H9 (cell line): ENCODE measurements at regions not wholly inside any gene's neighbourhood (a gene's known extent, or its start where the extent isn't known, plus 50 kb on each side); places are given as distances from the start of the nearest gene placed in this dataset.
A peak's percentile ranks its signal among the peaks of the same experiment; 100 is the strongest.

Experiments used
- DNase-seq: peaks from one replicate; pipeline ENCODE4 v3.0.0-alpha.2; 2017
- H2AFZ ChIP-seq: one replicate; pipeline ENCODE4 v1.6.1; 2013; ENCODE audit warnings: mild to moderate bottlenecking, low read length, control low read depth, moderate library complexity
- H2AK5ac ChIP-seq: 2 replicates; pipeline ENCODE4 v1.6.1; 2013; ENCODE audit warnings: low read length, control low read depth, mixed read lengths; ENCODE audit not compliant: insufficient read length
- H2BK120ac ChIP-seq: one replicate; pipeline ENCODE4 v1.6.1; 2013; ENCODE audit warnings: low read depth, mild to moderate bottlenecking, low read length, control low read depth, inconsistent platforms; ENCODE audit not compliant: poor library complexity, severe bottlenecking
- H2BK12ac ChIP-seq: 2 replicates; pipeline ENCODE4 v1.6.1; 2013; ENCODE audit warnings: low read length, control low read depth, mixed read lengths, low read depth; ENCODE audit not compliant: insufficient read length
- H2BK15ac ChIP-seq: 2 replicates; pipeline ENCODE4 v1.6.1; 2013; ENCODE audit warnings: low read depth, low read length, control low read depth
- H2BK20ac ChIP-seq: one replicate; pipeline ENCODE4 v1.6.1; 2013; ENCODE audit warnings: low read depth, mild to moderate bottlenecking, low read length, control low read depth, inconsistent platforms; ENCODE audit not compliant: poor library complexity, severe bottlenecking
- H2BK5ac ChIP-seq: 2 replicates; pipeline ENCODE4 v1.6.1; 2013; ENCODE audit warnings: low read length, control low read depth, mixed read lengths; ENCODE audit not compliant: insufficient read length
- H3K14ac ChIP-seq: 2 replicates; pipeline ENCODE4 v1.6.1; 2013; ENCODE audit warnings: low read length, control low read depth; ENCODE audit not compliant: insufficient read depth
- H3K18ac ChIP-seq: 2 replicates; pipeline ENCODE4 v1.6.1; 2013; ENCODE audit warnings: low read depth, mild to moderate bottlenecking, mixed read lengths, low read length, control low read depth; ENCODE audit not compliant: insufficient read length
- H3K23ac ChIP-seq: 2 replicates; pipeline ENCODE4 v1.6.1; 2013; ENCODE audit warnings: low read length, control low read depth, mixed read lengths, low read depth; ENCODE audit not compliant: insufficient read length
- H3K23me2 ChIP-seq: 2 replicates; pipeline ENCODE4 v1.6.1; 2013; ENCODE audit warnings: low read depth, mild to moderate bottlenecking, mixed read lengths, low read length, control low read depth; ENCODE audit not compliant: insufficient read length, poor library complexity, severe bottlenecking
- H3K27ac ChIP-seq: 2 replicates; pipeline ENCODE4 v1.5.1; 2013; ENCODE audit warnings: low read length, control low read depth, mixed read lengths, low read depth; ENCODE audit not compliant: insufficient read length
- H3K27me3 ChIP-seq: 2 replicates; pipeline ENCODE4 v1.6.1; 2013; ENCODE audit warnings: low read length, control low read depth, inconsistent platforms; ENCODE audit not compliant: insufficient read depth
- H3K4ac ChIP-seq: 2 replicates; pipeline ENCODE4 v1.6.1; 2013; ENCODE audit warnings: low read depth, mild to moderate bottlenecking, control low read depth, inconsistent platforms, low read length, moderate library complexity
- H3K4me1 ChIP-seq: 2 replicates; pipeline ENCODE4 v1.6.1; 2013; ENCODE audit warnings: low read length, control low read depth, inconsistent platforms; ENCODE audit not compliant: insufficient read depth
- H3K4me2 ChIP-seq: 2 replicates; pipeline ENCODE4 v1.6.1; 2013; ENCODE audit warnings: low read length, control low read depth, mixed read lengths; ENCODE audit not compliant: insufficient read length, insufficient read depth
- H3K56ac ChIP-seq: 2 replicates; pipeline ENCODE4 v1.6.1; 2013; ENCODE audit warnings: low read depth, mild to moderate bottlenecking, mixed read lengths, low read length, control low read depth; ENCODE audit not compliant: insufficient read length
- H3K79me1 ChIP-seq: 2 replicates; pipeline ENCODE4 v1.6.1; 2013; ENCODE audit warnings: low read depth, mild to moderate bottlenecking, moderate library complexity, low read length, control low read depth, inconsistent platforms; ENCODE audit not compliant: insufficient read depth, poor library complexity, severe bottlenecking
- H3K79me2 ChIP-seq: 2 replicates; pipeline ENCODE4 v1.6.1; 2013; ENCODE audit warnings: low read length, control low read depth, inconsistent platforms; ENCODE audit not compliant: insufficient read depth
- H3K9ac ChIP-seq: 2 replicates; pipeline ENCODE4 v1.6.1; 2013; ENCODE audit warnings: low read length, control low read depth, mixed read lengths; ENCODE audit not compliant: insufficient read length; ENCODE audit errors: extremely low read depth
- H3K9me3 ChIP-seq: one replicate; pipeline ENCODE4 v1.6.1; 2013; ENCODE audit warnings: low read depth, low read length, inconsistent platforms; ENCODE audit not compliant: control insufficient read depth
- H3T11ph ChIP-seq: one replicate; pipeline ENCODE4 v1.6.1; 2013; ENCODE audit warnings: mild to moderate bottlenecking, low read length, control low read depth, inconsistent platforms
- H4K20me1 ChIP-seq: one replicate; pipeline ENCODE4 v1.6.1; 2013; ENCODE audit not compliant: control insufficient read depth, insufficient read length, insufficient read depth
- H4K5ac ChIP-seq: 2 replicates; pipeline ENCODE4 v1.6.1; 2013; ENCODE audit warnings: low read depth, mild to moderate bottlenecking, mixed read lengths, low read length, control low read depth; ENCODE audit not compliant: insufficient read length
- H4K8ac ChIP-seq: replicated peaks from 2 replicates; pipeline ENCODE4 v1.6.1; 2013; ENCODE audit warnings: low read length, control low read depth, mixed read lengths, low read depth; ENCODE audit not compliant: insufficient read length
- H4K91ac ChIP-seq: 2 replicates; pipeline ENCODE4 v1.6.1; 2013; ENCODE audit warnings: low read depth, mild to moderate bottlenecking, moderate library complexity, mixed read lengths, low read length, control low read depth; ENCODE audit not compliant: insufficient read length
- H3K27ac Mint-ChIP-seq, 3 experiments: 2 replicates in 2 of 3; 3 replicates in 1 of 3; pipeline ENCODE4 v1.8.0; 2020 to 2021; ENCODE audit warnings: mixed read lengths in 3 of 3, mild to moderate bottlenecking in 1 of 3, moderate library complexity in 1 of 3
- H3K27me3 Mint-ChIP-seq: 2 replicates; pipeline ENCODE4 v1.8.0; 2021; ENCODE audit warnings: low read depth, mild to moderate bottlenecking, moderate library complexity, mixed read lengths
- H3K36me3 Mint-ChIP-seq, 3 experiments: 2 replicates in 2 of 3; 3 replicates in 1 of 3; pipeline ENCODE4 v1.8.0; 2020 to 2021; ENCODE audit warnings: low read depth in 3 of 3, mixed read lengths in 3 of 3; ENCODE audit not compliant: insufficient read depth in 1 of 3
- H3K4me1 Mint-ChIP-seq, 2 experiments: 2 replicates each; pipeline ENCODE4 v1.8.0; 2020; ENCODE audit warnings: mixed read lengths in 2 of 2
- H3K4me3 Mint-ChIP-seq, 2 experiments: 2 replicates in 1 of 2; 3 replicates in 1 of 2; pipeline ENCODE4 v1.8.0; 2020 to 2021; ENCODE audit warnings: mild to moderate bottlenecking in 2 of 2, mixed read lengths in 2 of 2, moderate library complexity in 1 of 2
- H3K9me3 Mint-ChIP-seq, 2 experiments: 2 replicates in 1 of 2; 3 replicates in 1 of 2; pipeline ENCODE4 v1.8.0; 2020; ENCODE audit warnings: mild to moderate bottlenecking in 2 of 2, mixed read lengths in 2 of 2, moderate library complexity in 1 of 2
- WGBS: extraction: QIAGEN DNeasy Blood & Tissue Kit; methylation state at CpG from one replicate; pipeline ENCODE4 v1.1.7; 2013; ENCODE audit warnings: missing lambda C conversion rate, low lambda C conversion rate, mixed read lengths; ENCODE audit not compliant: insufficient read length; ENCODE audit errors: extremely low coverage; 5-methylcytosine and 5-hydroxymethylcytosine counted together
- TF ChIP-seq, protein P1 (sequence below): fragments of 200-600 bp; sonication (generic); conservative IDR thresholded peaks from 3 replicates; pipeline ENCODE4 v1.8.0; 2021; ENCODE audit warnings: antibody characterized with exemption, mild to moderate bottlenecking

GRCh38 chr1:79531790-79532189, 525.3 kb upstream of the ADGRL4 start:
- Histone ChIP-seq H3K27me3 (no peaks in the 10 kb centered on the region), H3K79me1 (no peaks in the 10 kb centered on the region), H4K5ac (no peak overlapping the region), H4K20me1 (no peaks in the 10 kb centered on the region), H2BK120ac (no peak overlapping the region), H3K18ac (no peak overlapping the region), H3K27ac (no peak overlapping the region), H4K91ac (no peak overlapping the region), H3K14ac (no peak overlapping the region), H3K9me3 (no peaks in the 10 kb centered on the region), H3K79me2 (no peaks in the 10 kb centered on the region; the same call in 1 of the 2 replicates), H3K4me2 (no peak overlapping the region), H2BK15ac (no peak overlapping the region), H3K9ac (no peak overlapping the region), H4K8ac (no peak overlapping the region), H2AFZ (no peak overlapping the region), H2BK20ac (no peak overlapping the region), H3K23me2 (no peaks in the 10 kb centered on the region), H3T11ph (no peak overlapping the region), H3K56ac (no peak overlapping the region), H3K23ac (no peak overlapping the region), H2AK5ac (no peak overlapping the region), H3K4ac (no peak overlapping the region), H3K4me1 (no peaks in the 10 kb centered on the region), H2BK5ac (no peak overlapping the region), H2BK12ac (no peak overlapping the region)
- no peak for DNase-seq
- H3K36me3 Mint-ChIP-seq = no peaks in the 10 kb centered on the region
- no peak overlapping the region for H3K4me3 Mint-ChIP-seq
- WGBS = no CpG with 5 or more reads among the region's 2 CpGs
- no peaks in the 10 kb centered on the region for H3K9me3 Mint-ChIP-seq
- H3K27me3 Mint-ChIP-seq = no peaks in the 10 kb centered on the region
- TF ChIP-seq, protein P1, sequence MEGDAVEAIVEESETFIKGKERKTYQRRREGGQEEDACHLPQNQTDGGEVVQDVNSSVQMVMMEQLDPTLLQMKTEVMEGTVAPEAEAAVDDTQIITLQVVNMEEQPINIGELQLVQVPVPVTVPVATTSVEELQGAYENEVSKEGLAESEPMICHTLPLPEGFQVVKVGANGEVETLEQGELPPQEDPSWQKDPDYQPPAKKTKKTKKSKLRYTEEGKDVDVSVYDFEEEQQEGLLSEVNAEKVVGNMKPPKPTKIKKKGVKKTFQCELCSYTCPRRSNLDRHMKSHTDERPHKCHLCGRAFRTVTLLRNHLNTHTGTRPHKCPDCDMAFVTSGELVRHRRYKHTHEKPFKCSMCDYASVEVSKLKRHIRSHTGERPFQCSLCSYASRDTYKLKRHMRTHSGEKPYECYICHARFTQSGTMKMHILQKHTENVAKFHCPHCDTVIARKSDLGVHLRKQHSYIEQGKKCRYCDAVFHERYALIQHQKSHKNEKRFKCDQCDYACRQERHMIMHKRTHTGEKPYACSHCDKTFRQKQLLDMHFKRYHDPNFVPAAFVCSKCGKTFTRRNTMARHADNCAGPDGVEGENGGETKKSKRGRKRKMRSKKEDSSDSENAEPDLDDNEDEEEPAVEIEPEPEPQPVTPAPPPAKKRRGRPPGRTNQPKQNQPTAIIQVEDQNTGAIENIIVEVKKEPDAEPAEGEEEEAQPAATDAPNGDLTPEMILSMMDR = no peak
- peak overlapping the region in 1 of 3 experiments; percentile 40; a peak in 2 of 7 replicates for H3K27ac Mint-ChIP-seq
- H3K4me1 Mint-ChIP-seq = no peaks in the 10 kb centered on the region
